Fibroblast of villous mesenchyme (primary cell): ENCODE measurements at regions not wholly inside any gene's neighbourhood (a gene's known extent, or its start where the extent isn't known, plus 50 kb on each side); places are given as distances from the start of the nearest gene placed in this dataset.
"Not testable (repeated sequence)": the region's sequence is repeated elsewhere in the genome, so short reads cannot be mapped to it uniquely, and the experiment has no call there.

ENCODE experiments used
- DNase-seq: peaks from one replicate; pipeline ENCODE4 v3.0.0-alpha.2; 2010; ENCODE audit warnings: low read depth
- H3K4me3 ChIP-seq: 2 replicates; pipeline ENCODE4 v1.5.1; 2011; ENCODE audit warnings: low read depth, mild to moderate bottlenecking, low read length
- CTCF ChIP-seq: IDR thresholded peaks from 2 replicates; pipeline ENCODE4 v1.5.1; 2012; ENCODE audit warnings: low read depth, mild to moderate bottlenecking, low read length; ENCODE audit not compliant: insufficient read depth

- no peak overlapping the region for H3K4me3 ChIP-seq
- TF ChIP-seq CTCF = no peak
- no peak for DNase-seq
Measured at GRCh38 chr10:6988654-6989053, 408.6 kb upstream of the PRKCQ start.

- no peak for TF ChIP-seq CTCF
- no peak overlapping the region for H3K4me3 ChIP-seq
- no peak for DNase-seq
Measured at GRCh38 chr10:6987536-6987945, 407.5 kb upstream of the PRKCQ start.

- no peak for TF ChIP-seq CTCF
- no peak for DNase-seq
- no peak overlapping the region for H3K4me3 ChIP-seq
Measured at GRCh38 chr10:6986927-6987326, 406.9 kb upstream of the PRKCQ start.

- no peak for TF ChIP-seq CTCF
- no peak overlapping the region for H3K4me3 ChIP-seq
- no peak for DNase-seq
Measured at GRCh38 chr10:6985644-6986043, 405.6 kb upstream of the PRKCQ start.

- no peak for TF ChIP-seq CTCF
- no peak for DNase-seq
- no peak overlapping the region for H3K4me3 ChIP-seq
Measured at GRCh38 chr10:6984971-6985370, 404.9 kb upstream of the PRKCQ start.

GRCh38 chr10:6984016-6984415 is 403.9 kb upstream of the PRKCQ start:
- not testable (repeated sequence) for H3K4me3 ChIP-seq, DNase-seq

GRCh38 chr10:6980353-6980752 is 400.3 kb upstream of the PRKCQ start:
- DNase-seq = no peak
- no peak for TF ChIP-seq CTCF
- no peak overlapping the region for H3K4me3 ChIP-seq
